Keratinocyte (primary cell): ENCODE measurements at regions not wholly inside any gene's neighbourhood (a gene's known extent, or its start where the extent isn't known, plus 50 kb on each side); places are given as distances from the start of the nearest gene placed in this dataset.

ENCODE experiments used
- EZH2 ChIP-seq: IDR thresholded peaks from one replicate; pipeline ENCODE4 v1.6.1; 2012; ENCODE audit warnings: inconsistent platforms, mild to moderate bottlenecking, low read length, moderate library complexity
- TF ChIP-seq, protein P1 (sequence below), 3 experiments: IDR thresholded peaks in 1 of 3; conservative IDR thresholded peaks in 1 of 3; optimal IDR thresholded peaks in 1 of 3; 2 replicates in 2 of 3; 3 replicates in 1 of 3; pipeline versions ENCODE3 to v1.5.1; 2011; ENCODE audit warnings: low read length in 3 of 3, mild to moderate bottlenecking in 3 of 3, moderate library complexity in 2 of 3, control low read depth in 1 of 3, inconsistent platforms in 1 of 3; ENCODE audit not compliant: insufficient read depth in 2 of 3; ENCODE audit errors: extremely low read depth in 1 of 3

DNA sequence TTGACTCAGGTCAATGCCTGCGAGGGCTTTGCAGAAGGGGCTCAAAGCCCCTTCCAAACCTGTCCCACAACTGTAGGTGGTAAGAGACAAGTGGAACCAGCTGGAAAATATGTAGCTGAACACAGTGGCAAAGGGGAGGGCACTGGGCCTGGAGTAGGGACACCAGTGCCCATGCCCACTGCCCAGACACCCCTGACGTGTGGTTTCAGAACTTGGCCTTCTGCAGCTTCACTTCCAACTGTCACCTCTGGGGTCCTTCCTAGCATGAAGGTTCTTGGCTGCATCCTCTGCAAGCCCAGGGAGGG lies 233.1 kb upstream of the IRX1 start:
- no peak for TF ChIP-seq EZH2
- TF ChIP-seq, protein P1, sequence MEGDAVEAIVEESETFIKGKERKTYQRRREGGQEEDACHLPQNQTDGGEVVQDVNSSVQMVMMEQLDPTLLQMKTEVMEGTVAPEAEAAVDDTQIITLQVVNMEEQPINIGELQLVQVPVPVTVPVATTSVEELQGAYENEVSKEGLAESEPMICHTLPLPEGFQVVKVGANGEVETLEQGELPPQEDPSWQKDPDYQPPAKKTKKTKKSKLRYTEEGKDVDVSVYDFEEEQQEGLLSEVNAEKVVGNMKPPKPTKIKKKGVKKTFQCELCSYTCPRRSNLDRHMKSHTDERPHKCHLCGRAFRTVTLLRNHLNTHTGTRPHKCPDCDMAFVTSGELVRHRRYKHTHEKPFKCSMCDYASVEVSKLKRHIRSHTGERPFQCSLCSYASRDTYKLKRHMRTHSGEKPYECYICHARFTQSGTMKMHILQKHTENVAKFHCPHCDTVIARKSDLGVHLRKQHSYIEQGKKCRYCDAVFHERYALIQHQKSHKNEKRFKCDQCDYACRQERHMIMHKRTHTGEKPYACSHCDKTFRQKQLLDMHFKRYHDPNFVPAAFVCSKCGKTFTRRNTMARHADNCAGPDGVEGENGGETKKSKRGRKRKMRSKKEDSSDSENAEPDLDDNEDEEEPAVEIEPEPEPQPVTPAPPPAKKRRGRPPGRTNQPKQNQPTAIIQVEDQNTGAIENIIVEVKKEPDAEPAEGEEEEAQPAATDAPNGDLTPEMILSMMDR (optimal IDR thresholded peaks at IDR 0.05 in 1 of 3, IDR thresholded peaks at IDR 0.05 in 1 of 3, conservative IDR thresholded peaks at IDR 0.05 in 1 of 3; ENCODE audit: extremely low read depth in 1 of 3, insufficient read depth in 2 of 3, low read length in 3 of 3), result no peak
